Activated B cell treated with CpG ODN at 0.5 μM for 24 hours (primary cell): ENCODE measurements at regions not wholly inside any gene's neighbourhood (a gene's known extent, or its start where the extent isn't known, plus 50 kb on each side); places are given as distances from the start of the nearest gene placed in this dataset.
"Not testable (repeated sequence)": the region's sequence is repeated elsewhere in the genome, so short reads cannot be mapped to it uniquely, and the experiment has no call there.

Experiments
- ATAC-seq: fragments of 200-7000 bp; cut with Tn5 transposase; one replicate; pipeline ENCODE4 v1.10.0; 2021; ENCODE audit warnings: low read depth, mild to moderate bottlenecking, moderate library complexity
- CTCF ChIA-PET: fragments of 350-600 bp; sonication (Branson Sonifier 250); formaldehyde crosslinking; loops from one replicate; lab custom pipeline; 2021; ENCODE audit warnings: antibody characterized with exemption; lab: Charles Lee
- POLR2A ChIA-PET: fragments of 350-600 bp; sonication (Branson Sonifier 250); formaldehyde crosslinking; loops from one replicate; lab custom pipeline; 2021; ENCODE audit warnings: antibody characterized with exemption; lab: Charles Lee
- DNase-seq: peaks from one replicate; pipeline ENCODE4 v3.0.0; 2022
- H3K27ac Mint-ChIP-seq: one replicate; pipeline ENCODE4 v1.8.0; 2020; ENCODE audit warnings: mixed read lengths
- H3K27me3 Mint-ChIP-seq: one replicate; pipeline ENCODE4 v1.8.0; 2021; ENCODE audit warnings: mixed read lengths
- H3K36me3 Mint-ChIP-seq: one replicate; pipeline ENCODE4 v1.8.0; 2021; ENCODE audit warnings: low read depth, mixed read lengths
- H3K4me1 Mint-ChIP-seq: one replicate; pipeline ENCODE4 v1.8.0; 2021; ENCODE audit warnings: mixed read lengths
- H3K4me3 Mint-ChIP-seq: one replicate; pipeline ENCODE4 v1.8.0; 2020; ENCODE audit warnings: mild to moderate bottlenecking, mixed read lengths
- H3K9me3 Mint-ChIP-seq: one replicate; pipeline ENCODE4 v1.8.0; 2020; ENCODE audit warnings: mixed read lengths
- CTCF ChIP-seq: fragments of 200-600 bp; IDR thresholded peaks from one replicate; pipeline ENCODE4 v1.8.0; 2022; ENCODE audit warnings: antibody characterized with exemption, mild to moderate bottlenecking
- intact Hi-C: fragments of 100-400 bp; cut with micrococcal nuclease; formaldehyde crosslinking; loops from one replicate; pipeline ENCODE4 v1.15.1; 2024

- H3K4me3 Mint-ChIP-seq = no peak overlapping the region
- H3K4me1 Mint-ChIP-seq = no peaks in the 10 kb centered on the region
- H3K27me3 Mint-ChIP-seq = peaks cover 2% of the 10 kb centered on the region
- intact Hi-C loops = no loop called here
- ATAC-seq (no peak), DNase-seq (no peak)
- ChIA-PET POLR2A (no interaction called here), CTCF (no interaction called here)
- H3K9me3 Mint-ChIP-seq = no peaks in the 10 kb centered on the region
- H3K27ac Mint-ChIP-seq = no peak overlapping the region
- no peaks in the 10 kb centered on the region for H3K36me3 Mint-ChIP-seq
- TF ChIP-seq CTCF = no peak
Observed at GRCh38 chr9:135357863-135358551, 121.6 kb upstream of the PPP1R26 start.

GRCh38 chr9:135358552-135358940 lies 121.0 kb upstream of the PPP1R26 start:
- TF ChIP-seq CTCF = no peak
- Mint-ChIP-seq H3K27me3 (peaks cover 2% of the 10 kb centered on the region), H3K27ac (no peak overlapping the region), H3K36me3 (no peaks in the 10 kb centered on the region), H3K4me1 (no peaks in the 10 kb centered on the region), H3K4me3 (no peak overlapping the region), H3K9me3 (no peaks in the 10 kb centered on the region)
- intact Hi-C loops = no loop called here
- ChIA-PET CTCF (no interaction called here), POLR2A (no interaction called here)
- ATAC-seq (no peak), DNase-seq (no peak)

GRCh38 chr9:135359764-135360163 lies 119.8 kb upstream of the PPP1R26 start:
- Mint-ChIP-seq H3K36me3 (no peaks in the 10 kb centered on the region), H3K4me1 (no peaks in the 10 kb centered on the region), H3K9me3 (no peaks in the 10 kb centered on the region), H3K4me3 (no peak overlapping the region), H3K27me3 (peaks cover 2% of the 10 kb centered on the region), H3K27ac (no peak overlapping the region)
- TF ChIP-seq CTCF = no peak
- ChIA-PET CTCF (no interaction called here), POLR2A (interaction anchor here (0.6 kb wide), 1 partner anchor 10 kb away, joined by 14 read pairs; no protein-coding TSS in a partner anchor)
- intact Hi-C loops = no loop called here
- ATAC-seq = no peak
- DNase-seq = no peak

GRCh38 chr9:135360617-135361016 lies 119.0 kb upstream of the PPP1R26 start:
- Mint-ChIP-seq H3K27ac (no peak overlapping the region), H3K27me3 (peaks cover 2% of the 10 kb centered on the region), H3K4me3 (no peak overlapping the region), H3K9me3 (no peaks in the 10 kb centered on the region), H3K36me3 (no peaks in the 10 kb centered on the region), H3K4me1 (no peaks in the 10 kb centered on the region)
- ChIA-PET POLR2A (interaction anchor here (0.7 kb wide), 1 partner anchor 21 kb away, joined by 3 read pairs; no protein-coding TSS in a partner anchor), CTCF (no interaction called here)
- no peak for ATAC-seq
- DNase-seq = no peak
- intact Hi-C loops = no loop called here
- TF ChIP-seq CTCF = no peak

GRCh38 chr9:135361668-135362067 lies 117.9 kb upstream of the PPP1R26 start:
- H3K27me3 Mint-ChIP-seq, CTCF ChIA-PET, H3K36me3 Mint-ChIP-seq, POLR2A ChIA-PET, intact Hi-C loops, ATAC-seq, H3K4me1 Mint-ChIP-seq, DNase-seq, H3K9me3 Mint-ChIP-seq, H3K4me3 Mint-ChIP-seq, H3K27ac Mint-ChIP-seq: not testable (repeated sequence)

- intact Hi-C loops = no loop called here
- no peaks in the 10 kb centered on the region for H3K4me1 Mint-ChIP-seq
- H3K27me3 Mint-ChIP-seq = peaks cover 2% of the 10 kb centered on the region
- CTCF ChIA-PET = no interaction called here
- DNase-seq (no peak), ATAC-seq (no peak)
- no peaks in the 10 kb centered on the region for H3K36me3 Mint-ChIP-seq
- no peak for TF ChIP-seq CTCF
- H3K9me3 Mint-ChIP-seq = no peaks in the 10 kb centered on the region
- POLR2A ChIA-PET = no interaction called here
- no peak overlapping the region for H3K27ac Mint-ChIP-seq
- no peak overlapping the region for H3K4me3 Mint-ChIP-seq
Observed at GRCh38 chr9:135363596-135363995, 116.0 kb upstream of the PPP1R26 start.
